Activated CD8-positive, alpha-beta T cell treated with anti-CD3 and anti-CD28 coated beads for 36 hours (primary cell): ENCODE measurements at regions not wholly inside any gene's neighbourhood (a gene's known extent, or its start where the extent isn't known, plus 50 kb on each side); places are given as distances from the start of the nearest gene placed in this dataset.
A peak's percentile ranks its signal among the peaks of the same experiment; 100 is the strongest.

Experiments
- ATAC-seq: fragments of 200-7000 bp; cut with Tn5 transposase; one replicate; pipeline ENCODE4 v1.10.0; 2021; ENCODE audit warnings: mild to moderate bottlenecking, moderate library complexity
- CTCF ChIA-PET: fragments of 350-600 bp; sonication (Branson Sonifier 250); formaldehyde crosslinking; loops from one replicate; lab custom pipeline; 2021; ENCODE audit warnings: antibody characterized with exemption; lab: Charles Lee
- POLR2A ChIA-PET: fragments of 350-600 bp; sonication (Branson Sonifier 250); formaldehyde crosslinking; loops from one replicate; lab custom pipeline; 2021; ENCODE audit warnings: antibody characterized with exemption; lab: Charles Lee
- DNase-seq: peaks from one replicate; pipeline ENCODE4 v3.0.0-alpha.2; 2020
- H3K27ac Mint-ChIP-seq: one replicate; pipeline ENCODE4 v1.8.0; 2021; ENCODE audit warnings: mild to moderate bottlenecking, mixed read lengths
- H3K27me3 Mint-ChIP-seq: one replicate; pipeline ENCODE4 v1.8.0; 2021; ENCODE audit warnings: mixed read lengths
- H3K36me3 Mint-ChIP-seq: one replicate; pipeline ENCODE4 v1.8.0; 2021; ENCODE audit warnings: low read depth, mixed read lengths
- H3K4me1 Mint-ChIP-seq: one replicate; pipeline ENCODE4 v1.8.0; 2021; ENCODE audit warnings: low read depth, mixed read lengths
- H3K4me3 Mint-ChIP-seq: one replicate; pipeline ENCODE4 v1.8.0; 2021; ENCODE audit warnings: mild to moderate bottlenecking, moderate library complexity, mixed read lengths
- H3K9me3 Mint-ChIP-seq: one replicate; pipeline ENCODE4 v1.8.0; 2021; ENCODE audit warnings: mixed read lengths
- intact Hi-C: fragments of 100-400 bp; cut with micrococcal nuclease; formaldehyde crosslinking; loops from one replicate; pipeline ENCODE4 v1.10.0; 2022
- TF ChIP-seq, protein P1 (sequence below): fragments of 200-600 bp; IDR thresholded peaks from one replicate; pipeline ENCODE4 v1.8.0; 2022; ENCODE audit warnings: antibody characterized with exemption, mild to moderate bottlenecking

DNA sequence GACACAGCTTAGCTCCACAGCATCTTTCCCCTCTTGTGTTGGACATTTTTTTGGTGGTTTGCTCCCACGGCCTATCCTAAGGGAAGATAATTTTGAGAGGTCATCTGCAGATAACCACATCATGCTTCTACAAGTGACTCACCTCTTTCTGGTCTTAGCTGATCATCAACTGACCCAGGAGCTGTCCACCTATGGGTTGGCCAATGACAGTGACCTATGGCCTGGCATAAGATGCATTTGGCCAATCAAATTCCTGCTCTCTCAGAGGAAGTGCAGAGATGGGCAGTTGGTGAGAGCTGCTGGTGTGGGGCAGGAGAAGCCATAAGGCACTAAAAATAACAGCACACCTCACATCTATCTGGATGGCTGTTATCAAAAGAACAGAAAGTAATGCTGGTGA is 100.0 kb upstream of the CLDN14 start:
- TF ChIP-seq, protein P1, sequence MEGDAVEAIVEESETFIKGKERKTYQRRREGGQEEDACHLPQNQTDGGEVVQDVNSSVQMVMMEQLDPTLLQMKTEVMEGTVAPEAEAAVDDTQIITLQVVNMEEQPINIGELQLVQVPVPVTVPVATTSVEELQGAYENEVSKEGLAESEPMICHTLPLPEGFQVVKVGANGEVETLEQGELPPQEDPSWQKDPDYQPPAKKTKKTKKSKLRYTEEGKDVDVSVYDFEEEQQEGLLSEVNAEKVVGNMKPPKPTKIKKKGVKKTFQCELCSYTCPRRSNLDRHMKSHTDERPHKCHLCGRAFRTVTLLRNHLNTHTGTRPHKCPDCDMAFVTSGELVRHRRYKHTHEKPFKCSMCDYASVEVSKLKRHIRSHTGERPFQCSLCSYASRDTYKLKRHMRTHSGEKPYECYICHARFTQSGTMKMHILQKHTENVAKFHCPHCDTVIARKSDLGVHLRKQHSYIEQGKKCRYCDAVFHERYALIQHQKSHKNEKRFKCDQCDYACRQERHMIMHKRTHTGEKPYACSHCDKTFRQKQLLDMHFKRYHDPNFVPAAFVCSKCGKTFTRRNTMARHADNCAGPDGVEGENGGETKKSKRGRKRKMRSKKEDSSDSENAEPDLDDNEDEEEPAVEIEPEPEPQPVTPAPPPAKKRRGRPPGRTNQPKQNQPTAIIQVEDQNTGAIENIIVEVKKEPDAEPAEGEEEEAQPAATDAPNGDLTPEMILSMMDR = no peak
- Mint-ChIP-seq H3K4me1 (peaks cover 9% of the 10 kb centered on the region), H3K36me3 (no peaks in the 10 kb centered on the region), H3K27ac (no peak overlapping the region), H3K27me3 (no peaks in the 10 kb centered on the region), H3K9me3 (no peaks in the 10 kb centered on the region), H3K4me3 (no peak overlapping the region)
- ATAC-seq = no peak
- POLR2A ChIA-PET = no interaction called here
- CTCF ChIA-PET = no interaction called here
- DNase-seq = no peak
- intact Hi-C loops = no loop called here

DNA sequence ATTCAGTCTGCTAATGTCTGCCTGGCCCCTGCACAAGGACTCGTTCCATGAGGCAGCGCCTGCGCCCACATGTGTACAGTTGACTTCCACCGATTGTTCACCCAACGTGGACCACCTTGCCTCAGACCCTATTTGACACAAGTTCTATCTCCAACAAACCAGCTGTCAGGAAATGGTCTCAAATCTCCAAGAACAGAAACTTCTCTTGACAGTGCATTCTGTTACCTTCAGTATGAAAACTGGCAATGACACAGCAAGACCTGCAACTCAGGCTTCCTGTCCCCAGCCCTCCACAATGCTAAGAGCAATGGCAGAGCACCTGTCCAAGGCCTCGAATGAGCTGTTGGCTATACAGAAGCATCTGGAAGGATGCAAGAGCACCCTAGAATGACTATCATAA is 102.3 kb upstream of the CLDN14 start:
- Mint-ChIP-seq H3K36me3 (no peaks in the 10 kb centered on the region), H3K4me1 (peaks cover 12% of the 10 kb centered on the region), H3K27me3 (no peaks in the 10 kb centered on the region), H3K9me3 (no peaks in the 10 kb centered on the region), H3K4me3 (no peak overlapping the region), H3K27ac (no peak overlapping the region)
- ATAC-seq = no peak
- ChIA-PET POLR2A (no interaction called here), CTCF (no interaction called here)
- intact Hi-C loops = no loop called here
- no peak for DNase-seq
- TF ChIP-seq, protein P1 = no peak

DNA sequence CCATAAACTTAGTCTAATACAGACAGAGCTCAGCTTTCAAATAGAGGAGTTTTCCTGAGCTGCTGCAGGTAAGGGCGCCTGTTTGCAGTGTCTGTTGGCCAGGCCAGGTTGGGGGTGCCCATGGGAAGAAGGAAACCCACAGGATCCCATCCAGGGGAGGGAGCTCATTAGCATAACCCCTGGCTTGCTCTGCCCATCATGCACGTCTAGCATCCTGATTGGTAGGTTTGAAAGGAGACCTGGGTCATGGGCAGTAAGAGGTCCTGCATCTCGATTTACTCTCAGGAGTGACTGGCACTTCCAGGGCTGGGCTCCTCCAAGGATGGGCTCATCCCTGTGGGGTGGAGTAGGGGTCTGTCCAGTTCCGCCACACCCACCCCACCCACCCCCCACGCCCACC is 103.7 kb upstream of the CLDN14 start:
- CTCF ChIA-PET = no interaction called here
- Mint-ChIP-seq H3K27me3 (no peaks in the 10 kb centered on the region), H3K27ac (no peak overlapping the region), H3K9me3 (no peaks in the 10 kb centered on the region), H3K36me3 (no peaks in the 10 kb centered on the region), H3K4me1 (peaks cover 7% of the 10 kb centered on the region), H3K4me3 (no peak overlapping the region)
- POLR2A ChIA-PET = no interaction called here
- DNase-seq (no peak), ATAC-seq (no peak)
- TF ChIP-seq, protein P1 = no peak
- intact Hi-C loops = no loop called here

DNA sequence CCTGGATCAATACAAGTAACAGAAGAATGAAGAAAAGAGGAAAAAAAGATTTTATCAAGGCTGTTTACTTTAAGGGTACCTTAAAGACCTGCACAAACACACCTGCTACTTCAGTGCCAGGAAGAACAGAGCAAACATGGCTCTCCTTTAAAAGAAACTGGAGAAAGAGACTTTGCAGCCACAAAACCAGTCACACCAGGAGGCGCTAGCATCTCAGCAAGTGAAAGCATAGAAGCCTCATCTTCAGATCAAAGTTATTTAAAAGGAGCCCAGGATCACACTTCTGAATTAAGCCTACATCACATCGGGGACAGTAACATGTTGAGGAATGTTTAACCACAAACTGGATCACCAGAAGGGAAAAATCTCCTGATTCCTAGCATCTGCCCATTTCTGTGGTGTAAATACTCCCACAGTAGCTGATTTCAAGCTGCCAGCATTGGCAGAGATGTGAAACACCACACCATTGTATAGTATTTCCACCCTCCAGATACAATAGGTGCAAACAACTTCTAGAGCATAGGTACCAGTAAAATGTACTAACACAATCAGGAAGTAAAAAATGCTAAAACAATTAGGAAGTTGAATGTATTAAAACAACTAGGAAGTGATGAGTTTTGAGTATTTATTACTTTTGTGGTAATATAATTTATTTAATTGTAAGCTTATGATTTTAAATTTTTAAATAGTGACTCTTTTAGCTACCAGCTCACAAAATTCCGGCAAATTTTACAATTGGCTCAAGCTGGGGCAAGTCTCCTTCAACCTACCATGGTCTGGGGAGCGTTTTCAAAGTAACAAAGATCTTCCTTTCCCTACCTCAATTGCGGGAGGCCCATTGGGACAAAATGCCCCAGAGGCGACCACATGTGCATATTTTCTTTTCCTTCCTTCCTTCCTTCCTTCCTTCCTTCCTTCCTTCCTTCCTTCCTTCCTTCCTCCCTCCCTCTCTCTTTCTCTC is 105.3 kb upstream of the CLDN14 start:
- H3K4me3 Mint-ChIP-seq = no peak overlapping the region
- CTCF ChIA-PET = interaction anchor here (1.0 to 1.2 kb wide), 3 partner anchors 45 to 163 kb away, joined by 3 read pairs; no protein-coding TSS in a partner anchor

More for the DNA sequence above, 105.3 kb upstream of the CLDN14 start:
- Mint-ChIP-seq H3K27ac (no peak overlapping the region), H3K27me3 (no peaks in the 10 kb centered on the region), H3K4me1 (peaks cover 7% of the 10 kb centered on the region), H3K9me3 (no peaks in the 10 kb centered on the region), H3K36me3 (no peaks in the 10 kb centered on the region)
- POLR2A ChIA-PET = no interaction called here
- peak; percentile 47 for DNase-seq
- no peak for ATAC-seq
- TF ChIP-seq, protein P1 = no peak
- intact Hi-C loops = loop anchor here (5.0 kb wide), 1 partner anchor 83 kb away; no protein-coding TSS in a partner anchor
